ENCODE measurements at regions not wholly inside any gene's neighbourhood (a gene's known extent, or its start where the extent isn't known, plus 50 kb on each side); places are given as distances from the start of the nearest gene placed in this dataset.

GRCh38 chr13:34657716-34658115 lies 284.4 kb upstream of the NBEA start (continued):
- TF ChIP-seq TSHZ2 (CRISPR knock-in tag; IDR thresholded peaks at IDR 0.05) (no peak), BACH2 (CRISPR knock-in tag; IDR thresholded peaks at IDR 0.05; ENCODE audit: borderline replicate concordance) (no peak), ZNF8 (CRISPR knock-in tag; IDR thresholded peaks at IDR 0.05) (no peak), ZNF70 (CRISPR knock-in tag; IDR thresholded peaks at IDR 0.05) (no peak)

GRCh38 chr13:34667286-34668218 lies 274.5 kb upstream of the NBEA start:
- TF ChIP-seq GLIS3 (CRISPR knock-in tag; IDR thresholded peaks at IDR 0.05) (no peak), RARB (CRISPR knock-in tag; IDR thresholded peaks at IDR 0.05) (no peak), ARNTL (CRISPR knock-in tag; IDR thresholded peaks at IDR 0.05; ENCODE audit: borderline replicate concordance, low read depth) (no peak), ZFP30 (CRISPR knock-in tag; IDR thresholded peaks at IDR 0.05) (no peak), ZNF565 (CRISPR knock-in tag; conservative IDR thresholded peaks at IDR 0.05; ENCODE audit: low read depth) (no peak), CSRNP3 (CRISPR knock-in tag; IDR thresholded peaks at IDR 0.05) (no peak), ZNF8 (CRISPR knock-in tag; IDR thresholded peaks at IDR 0.05) (no peak), SNAI2 (CRISPR knock-in tag; IDR thresholded peaks at IDR 0.05) (no peak), ESRRG (CRISPR knock-in tag; IDR thresholded peaks at IDR 0.05) (no peak), BACH2 (CRISPR knock-in tag; IDR thresholded peaks at IDR 0.05; ENCODE audit: borderline replicate concordance) (no peak), PATZ1 (CRISPR knock-in tag; IDR thresholded peaks at IDR 0.05; ENCODE audit: borderline replicate concordance) (no peak), ISL1 (CRISPR knock-in tag; IDR thresholded peaks at IDR 0.05) (no peak), TOX (CRISPR knock-in tag; IDR thresholded peaks at IDR 0.05; ENCODE audit: borderline replicate concordance) (no peak), TCF4 (CRISPR knock-in tag; IDR thresholded peaks at IDR 0.05; ENCODE audit: borderline replicate concordance) (no peak), TSHZ2 (CRISPR knock-in tag; IDR thresholded peaks at IDR 0.05) (no peak), ZC3H10 (CRISPR knock-in tag; IDR thresholded peaks at IDR 0.05) (no peak), POU6F1 (CRISPR knock-in tag; IDR thresholded peaks at IDR 0.05; ENCODE audit: borderline replicate concordance, low read depth) (no peak), OSR1 (CRISPR knock-in tag; IDR thresholded peaks at IDR 0.05) (no peak), CSDC2 (CRISPR knock-in tag; IDR thresholded peaks at IDR 0.05) (no peak)
- ATAC-seq: no peak

All from SK-N-SH treated with all-trans-retinoic acid at 6 μM for 48 hours (cell line).